Fibroblast of mammary gland (primary cell): ENCODE measurements at regions not wholly inside any gene's neighbourhood (a gene's known extent, or its start where the extent isn't known, plus 50 kb on each side); places are given as distances from the start of the nearest gene placed in this dataset.

ENCODE experiments used
- DNase-seq: peaks from one replicate; pipeline ENCODE4 v3.0.0-alpha.2; 2010; ENCODE audit warnings: low read depth
- H3K4me3 ChIP-seq: 2 replicates; pipeline ENCODE4 v1.5.1; 2011; ENCODE audit warnings: low read depth, mild to moderate bottlenecking, low read length, moderate library complexity; ENCODE audit not compliant: control insufficient read depth
- TF ChIP-seq, protein P1 (sequence below): conservative IDR thresholded peaks from 2 replicates; pipeline ENCODE4 v1.5.1; 2011; ENCODE audit warnings: low read depth, low read length, inconsistent platforms; ENCODE audit not compliant: control insufficient read depth, insufficient read depth

DNA sequence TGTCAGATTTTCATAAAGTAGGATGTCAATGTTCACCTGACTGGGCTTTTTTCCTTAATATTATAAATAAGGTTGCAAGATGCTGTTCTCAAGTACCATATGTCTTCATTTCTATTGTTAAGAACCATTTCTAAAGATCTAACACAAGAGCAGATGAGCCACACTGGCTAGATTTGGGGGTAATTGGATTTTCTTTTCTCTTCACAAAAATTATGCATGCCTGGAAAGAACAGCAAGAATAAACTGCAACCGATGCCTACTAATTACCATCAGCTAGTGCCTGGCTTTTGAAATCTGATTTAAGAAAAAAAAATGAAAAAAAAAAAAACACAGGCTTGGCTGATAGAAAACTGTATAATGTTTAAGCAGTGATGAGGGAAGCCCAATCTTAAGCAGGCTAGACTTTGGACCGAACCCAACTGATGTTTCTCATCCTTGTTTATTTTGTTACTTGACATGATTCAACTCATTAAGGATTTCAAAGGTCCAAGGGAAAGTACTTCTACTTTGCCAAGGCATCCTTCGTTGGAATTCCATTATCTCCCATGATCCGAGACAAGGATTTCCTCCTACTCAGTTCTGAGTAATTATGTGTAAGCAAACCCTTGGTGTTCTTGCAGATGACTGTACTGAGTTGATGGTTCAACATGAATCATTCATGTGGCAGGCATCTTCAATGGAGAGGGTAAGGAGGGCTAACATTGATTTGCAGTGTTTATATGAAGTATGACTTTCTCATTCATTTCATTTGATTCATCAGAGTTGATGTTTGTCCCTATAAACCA, 300.5 kb downstream of the SPRY2 start:
- TF ChIP-seq, protein P1, sequence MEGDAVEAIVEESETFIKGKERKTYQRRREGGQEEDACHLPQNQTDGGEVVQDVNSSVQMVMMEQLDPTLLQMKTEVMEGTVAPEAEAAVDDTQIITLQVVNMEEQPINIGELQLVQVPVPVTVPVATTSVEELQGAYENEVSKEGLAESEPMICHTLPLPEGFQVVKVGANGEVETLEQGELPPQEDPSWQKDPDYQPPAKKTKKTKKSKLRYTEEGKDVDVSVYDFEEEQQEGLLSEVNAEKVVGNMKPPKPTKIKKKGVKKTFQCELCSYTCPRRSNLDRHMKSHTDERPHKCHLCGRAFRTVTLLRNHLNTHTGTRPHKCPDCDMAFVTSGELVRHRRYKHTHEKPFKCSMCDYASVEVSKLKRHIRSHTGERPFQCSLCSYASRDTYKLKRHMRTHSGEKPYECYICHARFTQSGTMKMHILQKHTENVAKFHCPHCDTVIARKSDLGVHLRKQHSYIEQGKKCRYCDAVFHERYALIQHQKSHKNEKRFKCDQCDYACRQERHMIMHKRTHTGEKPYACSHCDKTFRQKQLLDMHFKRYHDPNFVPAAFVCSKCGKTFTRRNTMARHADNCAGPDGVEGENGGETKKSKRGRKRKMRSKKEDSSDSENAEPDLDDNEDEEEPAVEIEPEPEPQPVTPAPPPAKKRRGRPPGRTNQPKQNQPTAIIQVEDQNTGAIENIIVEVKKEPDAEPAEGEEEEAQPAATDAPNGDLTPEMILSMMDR, result no peak
- H3K4me3 ChIP-seq, result no peak overlapping the region
- DNase-seq, result peak; percentile 100

DNA sequence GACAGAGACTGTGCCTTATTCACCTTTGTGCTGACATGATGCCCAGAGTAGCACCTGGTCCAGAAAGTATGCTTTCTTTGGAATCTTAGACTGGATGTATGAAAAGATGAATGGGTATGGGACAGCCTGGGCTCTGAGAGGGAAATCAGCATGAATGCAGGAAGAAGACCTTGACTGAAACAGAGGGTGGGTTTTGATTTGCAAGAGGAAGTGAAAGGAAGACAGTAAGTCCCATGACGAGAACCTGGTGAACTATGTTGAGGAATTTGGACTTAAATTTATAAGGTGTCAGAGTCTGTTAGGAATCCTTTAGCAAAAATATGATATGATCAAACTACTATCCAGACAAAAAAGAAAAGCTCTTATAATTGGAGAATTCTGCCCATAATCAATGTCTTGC, 301.9 kb downstream of the SPRY2 start:
- TF ChIP-seq, protein P1, result no peak
- no peak overlapping the region for H3K4me3 ChIP-seq
- DNase-seq, result no peak

GRCh38 chr13:80038371-80038770, 302.6 kb downstream of the SPRY2 start:
- no peak overlapping the region for H3K4me3 ChIP-seq
- DNase-seq, result no peak
- TF ChIP-seq, protein P1, result no peak

DNA sequence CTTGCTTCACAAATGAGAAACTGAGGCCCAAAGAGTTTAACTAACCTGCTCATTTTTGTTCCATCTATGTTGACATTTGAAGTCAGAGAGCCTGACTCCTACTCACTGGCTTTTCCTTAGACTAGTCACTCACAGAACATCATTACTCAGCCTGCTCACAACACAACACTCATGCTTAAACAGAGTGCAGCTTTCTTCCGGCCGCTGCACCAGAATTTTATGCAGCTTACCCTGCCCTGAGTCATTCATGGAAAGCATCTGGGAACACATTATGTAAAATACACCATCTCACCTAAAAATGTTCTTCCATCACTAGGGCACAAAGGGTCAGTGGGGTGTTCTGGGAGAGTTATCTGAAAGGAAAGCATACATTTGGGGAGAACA, 303.4 kb downstream of the SPRY2 start:
- no peak overlapping the region for H3K4me3 ChIP-seq
- TF ChIP-seq, protein P1, result no peak
- peak; percentile 96 for DNase-seq

GRCh38 chr13:80036845-80037504, 304.0 kb downstream of the SPRY2 start:
- no peak overlapping the region for H3K4me3 ChIP-seq
- no peak for DNase-seq
- TF ChIP-seq, protein P1, result no peak

- no peak for DNase-seq
- TF ChIP-seq, protein P1, result no peak
- no peak overlapping the region for H3K4me3 ChIP-seq
These were observed 305.8 kb downstream of the SPRY2 start for GRCh38 chr13:80035096-80035495.
